ENCODE measurements at regions not wholly inside any gene's neighbourhood (a gene's known extent, or its start where the extent isn't known, plus 50 kb on each side); places are given as distances from the start of the nearest gene placed in this dataset.

DNA sequence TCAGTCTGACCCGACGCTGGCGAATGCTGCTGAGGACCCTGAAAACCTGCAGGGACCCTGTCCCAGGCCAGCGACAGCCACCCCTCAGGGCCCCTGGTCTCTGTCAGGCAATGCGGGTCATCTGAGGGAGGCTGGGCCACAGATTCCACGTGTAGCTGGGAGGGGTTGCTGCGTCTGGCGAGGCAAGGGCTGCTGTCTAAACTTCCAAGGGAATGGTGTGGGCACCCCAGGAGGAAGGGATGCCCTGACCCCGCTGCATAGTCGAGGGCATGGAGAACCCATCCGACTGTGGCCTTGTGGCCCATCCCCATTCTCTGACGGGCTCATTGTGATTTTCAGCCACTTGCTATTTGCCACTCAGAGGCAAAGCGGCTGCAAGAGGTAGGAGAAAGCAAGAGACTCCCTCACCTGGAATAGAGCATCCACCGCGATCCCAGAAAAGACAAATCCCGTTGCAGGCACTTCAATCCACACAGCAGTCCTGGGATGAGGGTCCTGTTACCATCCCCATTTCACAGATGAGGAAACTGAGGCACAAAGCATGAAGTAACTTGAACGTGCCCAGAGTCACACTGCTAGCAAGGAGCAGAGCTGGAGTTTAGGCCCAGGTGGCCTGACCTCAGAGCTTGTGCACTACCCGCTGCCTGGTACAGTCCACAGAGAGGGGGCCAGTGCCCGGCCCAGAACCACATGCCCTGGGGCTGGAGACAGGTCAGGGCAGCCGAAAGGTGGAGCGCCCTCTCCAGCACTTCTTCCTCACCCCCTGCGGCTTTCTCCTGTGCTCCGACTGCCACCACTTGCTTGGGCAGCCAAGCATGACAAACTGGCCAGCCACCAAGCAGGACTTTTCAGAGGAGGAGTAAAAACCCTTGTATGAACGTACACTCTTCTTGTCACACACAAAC is 163.8 kb upstream of the KLF14 start:
- DNase-seq = no peak

- DNase-seq = no peak
These were observed 165.1 kb upstream of the KLF14 start for GRCh38 chr7:130899071-130899560.

DNA sequence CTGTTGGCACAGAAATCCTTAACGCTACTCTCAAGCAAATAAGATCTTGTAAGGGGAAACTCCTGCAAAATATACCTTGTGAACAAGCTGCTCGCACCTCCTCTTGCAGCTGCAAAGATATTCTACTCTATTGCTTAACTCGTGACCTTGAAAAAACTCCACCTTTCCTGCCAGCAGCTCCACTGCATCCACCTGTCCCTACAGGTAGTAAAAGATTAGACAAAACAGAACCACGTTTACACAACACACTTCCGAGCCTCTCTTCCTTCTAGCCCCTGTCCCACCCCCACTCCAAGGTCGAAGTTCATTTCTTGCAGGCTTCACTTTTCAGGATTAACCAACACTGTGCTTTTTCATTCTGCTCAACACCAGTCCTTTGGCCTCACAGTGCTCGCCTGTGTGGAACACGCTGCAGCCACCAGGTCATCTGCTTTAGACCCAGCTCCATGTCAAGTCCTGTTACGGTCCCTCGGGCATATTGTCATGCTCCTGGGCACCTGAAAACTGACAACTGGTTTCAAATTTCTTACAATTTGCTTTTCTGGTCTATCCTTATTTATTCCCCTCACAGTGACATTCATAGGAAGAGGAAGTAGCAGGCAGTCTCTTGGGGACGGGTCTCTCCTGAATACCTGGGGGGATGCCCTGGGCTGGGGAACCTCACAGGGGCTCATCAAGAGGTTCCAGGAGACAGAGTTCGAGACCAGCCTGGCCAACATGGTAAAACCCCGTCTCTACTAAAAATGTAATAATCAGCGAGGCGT is 165.8 kb upstream of the KLF14 start:
- DNase-seq = no peak

DNA sequence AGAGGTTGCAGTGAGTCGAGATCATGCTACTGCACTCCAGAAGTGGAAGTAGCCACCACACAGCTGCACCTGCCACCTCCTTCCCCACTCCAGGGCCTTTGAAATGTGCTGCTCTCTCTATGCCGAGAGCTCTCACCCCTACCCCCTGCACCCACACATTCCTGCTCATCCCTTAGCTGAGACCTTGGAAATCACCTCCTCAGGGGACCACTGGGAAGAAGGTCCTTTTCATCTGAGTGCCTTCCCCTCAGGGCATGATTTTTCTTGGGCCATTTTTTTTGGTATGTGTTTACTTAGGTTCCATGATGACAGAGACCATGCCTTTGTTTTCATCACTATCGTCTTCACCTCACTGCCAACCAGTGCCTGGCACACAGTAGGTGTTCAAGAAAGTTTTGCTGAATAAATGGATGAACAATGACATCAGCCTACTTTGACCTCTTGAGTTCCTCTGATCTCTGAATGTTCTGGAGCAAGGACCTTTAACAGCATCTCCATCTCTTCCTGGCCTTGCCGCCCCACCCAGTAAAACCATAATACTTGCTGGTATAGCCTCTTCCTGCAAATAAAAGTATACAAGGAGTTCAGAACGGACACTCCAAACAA is 166.6 kb upstream of the KLF14 start:
- no peak for DNase-seq

DNA sequence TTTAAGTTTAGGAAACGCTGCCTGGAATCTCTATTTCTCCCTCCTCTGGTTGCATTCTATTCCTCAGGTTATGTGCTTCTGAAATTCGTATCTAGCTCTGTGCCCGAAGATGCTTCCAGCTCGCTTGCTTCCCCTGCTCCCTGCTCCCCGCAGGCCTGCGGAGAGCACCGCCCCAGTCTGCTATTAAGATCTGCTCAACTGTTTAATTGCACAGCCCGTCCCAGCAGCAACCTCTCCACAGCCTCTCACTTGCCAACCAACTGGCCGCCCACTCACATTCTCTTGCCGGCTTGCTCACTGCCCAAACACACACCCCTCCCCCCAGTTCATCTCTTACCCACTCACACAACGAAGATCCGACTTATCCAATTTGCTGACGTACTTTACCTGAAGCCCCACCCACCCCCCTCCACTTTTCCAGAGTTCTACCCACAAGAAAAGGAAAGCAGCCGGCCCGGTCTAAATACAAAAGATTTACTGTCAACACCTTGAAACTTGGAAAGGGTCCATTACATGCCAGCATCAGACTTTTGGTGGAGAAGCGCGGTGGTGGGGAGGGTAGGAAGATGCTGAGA is 167.3 kb upstream of the KLF14 start:
- no peak for DNase-seq

- no peak for DNase-seq
These were observed 168.8 kb upstream of the KLF14 start for GRCh38 chr7:130902755-130903357.

DNA sequence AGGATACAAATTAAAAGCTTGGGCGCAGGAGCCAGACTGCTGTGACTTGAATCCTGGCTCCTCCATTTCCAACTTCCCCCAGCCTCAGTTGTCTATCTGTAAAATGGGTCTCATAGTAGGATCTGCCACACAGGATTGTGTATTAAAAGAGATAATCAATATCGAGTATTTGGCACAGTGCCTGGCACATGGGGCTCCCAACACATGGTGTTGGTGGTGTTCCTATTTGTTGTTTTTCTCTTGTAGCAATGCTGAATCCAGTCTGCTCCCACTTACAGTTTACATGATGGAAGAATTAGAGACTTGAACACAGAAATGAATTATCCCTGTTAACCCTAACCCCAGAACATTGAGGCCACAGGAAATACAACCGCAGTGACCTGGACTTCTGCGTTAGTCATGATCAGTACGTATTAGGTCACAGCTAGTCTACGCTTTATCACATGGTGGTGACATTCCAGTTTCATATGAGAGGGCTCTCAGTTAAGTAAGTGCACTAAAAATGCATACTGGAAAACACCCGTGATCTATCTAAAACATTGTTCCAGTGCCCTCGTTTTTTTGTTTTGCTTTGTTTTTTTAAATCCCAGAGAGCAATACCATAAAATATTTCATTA is 169.5 kb upstream of the KLF14 start:
- DNase-seq = no peak

- no peak for DNase-seq
These were observed 170.2 kb upstream of the KLF14 start for GRCh38 chr7:130904031-130904757.

DNA sequence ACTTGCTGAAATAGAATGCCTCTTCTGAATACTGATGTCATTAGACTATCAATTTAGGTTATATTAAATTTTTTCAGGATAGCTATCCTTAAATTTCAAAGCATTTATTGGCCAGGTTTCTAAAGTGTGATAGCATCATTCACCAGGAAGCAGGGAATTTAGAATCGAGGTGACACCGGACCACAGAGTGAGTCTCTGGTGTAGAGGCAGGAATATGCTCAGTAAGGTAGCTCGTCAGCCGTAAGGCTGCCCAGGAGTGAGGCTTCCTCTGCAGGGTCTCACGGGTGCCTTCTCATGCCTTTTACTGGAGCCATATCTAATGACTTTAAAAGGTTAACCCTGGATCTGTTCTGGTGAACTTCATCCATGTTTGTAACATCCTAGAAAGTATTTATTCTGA is 170.8 kb upstream of the KLF14 start:
- no peak for DNase-seq

- no peak for DNase-seq
These were observed 172.6 kb upstream of the KLF14 start for GRCh38 chr7:130906575-130906974.

DNA sequence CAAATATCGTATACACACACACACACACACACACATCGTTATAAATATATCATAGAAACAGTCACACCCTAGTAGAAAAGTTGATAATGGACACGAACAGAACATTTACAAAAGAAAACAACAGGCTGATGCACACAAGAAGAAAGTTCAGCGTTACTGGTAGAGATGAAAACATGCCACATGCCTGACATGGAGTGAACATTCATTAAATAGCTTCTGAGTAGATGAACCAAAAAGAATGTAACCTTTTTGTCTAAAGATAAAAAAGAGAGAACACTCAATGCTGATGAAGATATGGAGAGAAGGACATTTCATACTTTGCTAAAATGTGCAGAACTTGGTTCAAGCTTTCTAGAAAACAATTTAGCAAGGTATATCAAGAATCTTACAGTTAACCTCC is 173.4 kb upstream of the KLF14 start:
- no peak for DNase-seq

- DNase-seq = no peak
These were observed 174.5 kb upstream of the KLF14 start for GRCh38 chr7:130908345-130909160.

DNA sequence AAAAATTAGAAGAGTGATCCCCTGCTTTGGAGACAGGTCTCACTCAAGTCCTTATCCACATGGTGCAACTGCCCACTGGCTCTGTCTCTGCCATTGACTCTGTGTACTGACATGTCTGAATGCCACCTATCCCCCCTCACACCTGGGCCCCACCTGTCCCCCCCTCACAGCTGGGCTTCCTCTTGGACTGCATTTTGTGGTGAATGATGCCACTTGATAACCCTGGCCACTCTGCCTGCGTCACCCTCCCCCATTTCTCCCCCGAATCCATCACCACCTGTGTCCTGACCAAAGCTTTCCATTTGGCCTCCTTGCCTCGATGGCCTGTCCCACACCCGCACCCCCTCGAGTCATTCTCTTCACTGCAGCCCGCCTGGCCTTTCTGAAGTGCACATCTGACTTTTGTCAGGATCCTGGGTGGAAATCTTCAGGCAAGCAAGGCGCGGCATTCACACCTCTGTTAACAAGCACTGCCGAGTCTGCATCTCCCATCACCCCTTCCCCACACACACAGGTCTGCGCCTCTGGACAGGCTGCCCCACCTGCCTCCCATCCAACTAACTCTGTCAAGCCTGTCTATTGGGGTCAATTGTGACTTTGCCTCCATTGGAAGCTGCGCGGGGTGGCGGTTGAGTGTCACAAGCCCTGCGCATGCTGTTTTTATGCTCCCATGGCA is 175.3 kb upstream of the KLF14 start:
- DNase-seq = no peak

- DNase-seq = no peak
These were observed 176.1 kb upstream of the KLF14 start for GRCh38 chr7:130909881-130910672.

GRCh38 chr7:130910949-130911944 is 177.2 kb upstream of the KLF14 start:
- DNase-seq = no peak

GRCh38 chr7:130912082-130912861 is 178.3 kb upstream of the KLF14 start:
- DNase-seq = no peak

All from activated gamma-delta T cell treated with Interleukin-2 at 50 U/mL for 16 hours (primary cell).